NCI-H2029 treated with DMSO at 0.1 percent for 48 hours (cell line): ENCODE measurements at regions not wholly inside any gene's neighbourhood (a gene's known extent, or its start where the extent isn't known, plus 50 kb on each side); places are given as distances from the start of the nearest gene placed in this dataset.
A peak's percentile ranks its signal among the peaks of the same experiment; 100 is the strongest.

ENCODE experiments used
- DNase-seq: peaks from one replicate; lab custom pipeline; 2025; lab: John Stamatoyannopoulos, UW

- DNase-seq = no peak
These were observed 128.7 kb upstream of the TLE3 start for GRCh38 chr15:70226337-70226980.

GRCh38 chr15:70225416-70225815, 127.7 kb upstream of the TLE3 start:
- no peak for DNase-seq

- DNase-seq = no peak
These were observed 124.9 kb upstream of the TLE3 start for GRCh38 chr15:70222606-70223005.

DNA sequence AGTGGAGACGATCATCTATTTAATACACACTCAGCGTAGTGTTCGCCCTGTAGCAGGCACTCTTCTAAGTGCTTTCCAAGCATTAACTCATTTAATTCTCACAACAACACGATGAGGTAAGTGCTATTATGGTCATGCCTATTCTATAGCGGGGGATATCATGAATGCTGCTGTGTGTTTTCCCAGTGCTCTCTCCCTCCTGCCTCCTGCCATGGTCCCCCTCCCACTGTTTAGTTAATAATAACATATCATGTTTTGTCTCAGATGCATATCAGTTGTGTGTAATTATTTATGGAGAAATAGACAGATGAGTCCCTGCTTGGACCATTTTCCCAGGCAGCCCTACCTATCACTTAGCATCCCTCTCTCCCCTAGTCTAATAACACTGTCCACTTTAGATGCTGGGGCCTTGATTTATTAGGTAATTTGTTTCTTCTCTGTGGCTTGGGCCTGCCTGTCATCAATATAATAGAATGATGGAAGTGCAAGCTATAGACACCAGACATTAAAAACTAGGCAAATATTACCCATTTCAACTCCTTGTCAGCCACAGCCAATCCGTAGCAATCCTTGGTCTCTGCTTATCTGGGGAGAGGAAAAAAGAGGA, 122.9 kb upstream of the TLE3 start:
- DNase-seq = no peak

- no peak for DNase-seq
These were observed 122.2 kb upstream of the TLE3 start for GRCh38 chr15:70219966-70220365.

- no peak for DNase-seq
These were observed 121.7 kb upstream of the TLE3 start for GRCh38 chr15:70219256-70219895.

DNA sequence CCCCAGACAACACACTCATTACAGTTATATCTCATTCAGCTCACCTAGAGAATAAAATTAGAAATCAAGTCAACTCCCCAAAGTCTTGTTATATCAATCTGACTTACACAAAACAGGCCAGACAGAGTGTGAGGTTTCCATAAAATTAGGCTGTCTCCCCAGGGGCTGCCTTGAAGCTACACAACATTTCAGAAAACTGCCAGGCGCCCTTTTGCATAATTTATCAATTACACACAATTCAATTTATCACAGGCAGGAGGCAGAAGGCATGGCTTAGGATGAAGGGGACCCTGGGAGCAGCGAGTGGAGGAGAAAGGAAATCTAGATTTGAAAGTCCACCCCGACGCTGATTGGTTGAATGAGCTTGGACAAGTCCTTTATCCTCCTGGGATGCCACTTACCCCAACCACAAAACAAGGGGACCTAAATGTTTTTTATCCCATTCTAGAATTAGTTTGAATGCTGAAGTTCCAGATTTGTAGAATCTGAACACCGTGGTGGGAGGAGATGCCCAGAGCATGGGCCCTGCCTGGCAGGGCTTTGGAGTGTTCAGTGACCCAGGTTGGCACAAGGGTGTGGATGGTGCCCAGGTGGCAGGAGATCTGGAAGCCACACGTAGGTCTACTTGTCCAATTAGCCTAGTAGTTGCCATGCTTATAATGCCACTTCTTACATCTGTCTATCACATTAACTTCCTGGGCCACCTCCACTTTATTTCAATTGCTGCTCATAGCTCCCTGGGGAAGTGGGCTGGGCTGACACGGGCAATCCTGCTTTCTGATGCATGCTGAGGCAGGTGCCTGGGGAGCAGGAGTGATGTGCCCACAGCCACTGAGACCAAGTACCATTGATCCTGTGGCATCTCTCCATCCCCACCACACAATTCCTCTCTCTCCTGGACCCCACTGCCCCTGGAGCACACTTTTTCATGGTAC, 119.8 kb upstream of the TLE3 start:
- no peak for DNase-seq

DNA sequence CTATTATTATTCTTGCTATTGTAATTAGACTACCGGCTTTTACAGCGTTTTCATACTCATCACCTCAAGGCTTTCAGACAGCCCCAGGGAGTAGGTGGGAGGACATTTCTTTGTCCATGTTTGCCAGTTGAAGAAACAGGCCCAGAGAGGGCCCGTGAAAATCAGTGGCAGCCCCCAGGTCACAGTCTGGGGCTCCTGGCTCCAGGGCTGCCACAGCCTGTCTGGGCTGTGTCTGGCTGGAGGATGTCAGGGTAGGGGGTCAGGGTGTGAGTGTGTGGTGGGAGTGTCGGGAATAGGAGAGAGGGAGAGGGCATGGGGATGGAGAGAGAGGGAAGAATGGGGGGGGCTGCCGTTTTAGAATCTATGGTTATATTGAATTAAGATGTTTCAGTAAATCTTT, 118.2 kb upstream of the TLE3 start:
- DNase-seq = no peak

GRCh38 chr15:70214941-70215635, 117.4 kb upstream of the TLE3 start:
- DNase-seq = no peak

DNA sequence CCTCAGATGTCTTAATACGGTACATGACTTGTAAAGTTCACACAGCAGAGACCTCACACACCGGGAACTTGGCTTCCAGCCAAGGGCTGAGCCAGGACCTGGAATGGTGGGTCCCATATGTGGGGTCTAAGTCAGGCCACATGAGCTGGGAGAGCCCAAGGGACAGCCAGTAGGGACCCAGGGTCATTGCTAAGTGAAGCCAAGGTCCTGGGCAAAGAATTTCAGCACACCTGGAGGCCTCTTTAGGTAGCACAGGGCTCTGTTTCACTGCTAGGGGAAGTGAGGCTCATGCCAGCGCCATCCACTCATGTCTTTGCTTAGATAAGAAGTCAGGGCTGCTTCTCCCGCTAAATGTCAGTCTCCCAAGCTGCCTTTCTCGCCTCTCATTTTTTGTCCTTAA, 116.6 kb upstream of the TLE3 start:
- DNase-seq = no peak

- DNase-seq = no peak
These were observed 116.1 kb upstream of the TLE3 start for GRCh38 chr15:70213794-70214193.

- DNase-seq = no peak
These were observed 115.2 kb upstream of the TLE3 start for GRCh38 chr15:70212963-70213315.

DNA sequence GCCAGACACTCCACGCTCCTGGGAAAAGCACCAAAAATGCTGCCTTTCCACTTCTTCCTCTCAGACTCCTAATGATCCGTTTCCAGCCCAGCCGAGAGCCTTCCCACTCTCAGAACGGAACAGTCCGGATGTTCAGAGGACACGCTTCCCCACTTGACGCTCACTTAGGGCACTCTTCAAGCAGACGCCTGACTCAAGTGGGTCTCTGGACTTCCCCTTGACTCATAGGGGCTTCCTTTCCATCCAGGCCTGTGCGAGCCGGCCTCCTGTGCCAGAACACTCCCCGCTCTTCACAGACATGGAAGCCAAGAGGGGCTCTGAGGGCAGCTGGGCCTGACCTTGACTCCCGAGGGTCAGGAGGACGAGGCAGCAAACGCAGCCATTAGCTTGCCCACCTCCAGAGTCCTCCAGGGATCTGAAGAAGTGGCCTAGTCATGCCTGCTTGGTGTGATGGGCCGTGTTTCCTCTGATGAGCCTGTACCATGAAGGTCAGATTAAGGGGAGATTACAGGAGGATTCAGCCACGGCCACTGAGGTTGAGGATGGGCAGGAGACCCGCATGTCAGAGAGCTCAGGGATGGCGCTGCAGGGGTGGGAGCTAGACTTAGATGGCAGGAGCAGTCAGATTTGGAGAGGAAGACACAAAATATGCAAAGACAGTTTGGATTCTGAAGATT, 114.7 kb upstream of the TLE3 start:
- DNase-seq = peak; percentile 21

DNA sequence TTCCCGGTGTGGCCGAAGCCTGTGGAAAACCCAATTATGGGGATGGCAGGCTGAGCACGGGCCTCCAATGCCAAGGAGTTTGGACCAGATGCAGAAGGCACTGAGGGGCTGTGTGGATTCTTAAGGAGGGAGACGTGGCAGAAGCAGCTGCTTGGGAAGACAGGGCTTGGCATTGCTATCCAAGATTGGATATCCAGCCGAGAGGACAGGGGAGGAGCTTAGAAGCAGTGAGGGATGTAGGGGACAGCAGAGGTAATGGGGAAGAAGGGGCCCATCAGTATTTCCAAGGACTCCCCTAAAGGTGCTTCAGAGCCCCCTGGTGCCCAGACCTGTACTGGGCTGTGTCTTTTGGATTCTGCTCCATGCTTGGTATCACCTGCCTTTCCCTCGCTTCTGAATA, 112.8 kb upstream of the TLE3 start:
- DNase-seq = no peak

- DNase-seq = no peak
These were observed 112.4 kb upstream of the TLE3 start for GRCh38 chr15:70210076-70210475.

GRCh38 chr15:70209499-70209898, 111.8 kb upstream of the TLE3 start:
- DNase-seq = no peak

DNA sequence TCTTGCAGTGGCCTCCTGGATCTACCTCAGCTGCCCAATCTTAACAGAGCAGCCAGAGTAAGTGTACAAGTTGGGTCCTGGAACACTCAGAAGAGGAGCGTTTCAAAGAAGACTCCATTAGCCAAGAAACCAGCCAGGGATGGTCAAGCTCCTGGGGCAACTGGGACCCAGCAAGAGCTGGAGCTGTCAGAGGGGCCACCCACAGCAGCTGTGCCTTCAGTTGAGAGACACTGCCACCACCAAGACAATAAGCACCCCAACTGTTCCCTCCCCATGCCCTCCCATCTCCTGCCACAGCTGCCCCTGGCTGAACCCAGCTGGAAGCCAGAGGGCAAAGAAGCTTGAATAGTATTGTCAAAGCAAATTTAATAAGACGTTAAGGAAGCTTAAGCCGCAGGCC, 110.6 kb upstream of the TLE3 start:
- DNase-seq = no peak

DNA sequence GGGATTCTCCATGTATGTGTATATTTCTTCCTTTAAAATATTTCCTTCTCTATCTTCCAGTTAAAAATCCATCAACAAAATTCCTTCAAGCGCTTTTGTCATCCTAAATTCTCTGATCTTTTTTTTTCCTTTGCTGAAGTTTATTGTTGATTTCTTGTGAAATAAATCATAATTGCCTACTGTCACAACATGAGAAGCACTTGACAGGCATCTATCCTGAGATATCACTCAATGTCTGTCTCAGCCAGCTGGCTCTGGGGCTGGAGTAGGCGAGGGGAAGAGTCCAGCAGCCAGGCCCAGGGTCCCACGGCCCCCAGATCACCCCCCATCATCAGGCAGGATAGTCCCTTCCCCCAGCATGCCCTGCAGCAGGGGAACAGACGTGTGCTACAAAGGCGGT, 109.0 kb upstream of the TLE3 start:
- no peak for DNase-seq

GRCh38 chr15:70204652-70205051, 106.9 kb upstream of the TLE3 start:
- DNase-seq = no peak

DNA sequence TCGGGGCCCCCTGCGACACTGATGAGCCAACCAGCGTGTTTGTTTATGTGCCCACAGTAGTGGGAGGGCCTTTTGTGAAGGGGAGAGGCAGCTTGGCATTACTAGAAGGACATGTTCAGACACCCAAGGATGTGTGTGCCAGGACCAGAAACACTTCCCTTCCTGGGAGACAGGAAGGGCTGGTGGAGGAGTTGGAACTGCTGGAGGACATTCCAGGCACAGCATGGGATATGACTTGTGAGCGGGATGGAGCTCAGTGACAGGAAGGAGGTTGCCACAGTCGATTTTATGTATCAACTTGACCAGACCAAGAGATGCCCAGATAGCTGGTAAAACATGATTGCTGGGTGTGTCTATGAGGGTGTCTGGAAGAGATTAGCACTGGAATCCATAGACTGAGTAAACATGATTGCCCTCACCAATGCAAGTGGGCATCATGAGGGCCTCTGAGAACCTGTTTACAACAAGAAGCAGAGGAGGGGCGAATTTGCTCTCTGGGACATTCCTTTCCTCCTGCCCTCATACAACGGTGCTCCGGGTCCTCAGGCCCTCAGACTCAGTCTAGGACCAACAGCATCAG, 106.4 kb upstream of the TLE3 start:
- no peak for DNase-seq

DNA sequence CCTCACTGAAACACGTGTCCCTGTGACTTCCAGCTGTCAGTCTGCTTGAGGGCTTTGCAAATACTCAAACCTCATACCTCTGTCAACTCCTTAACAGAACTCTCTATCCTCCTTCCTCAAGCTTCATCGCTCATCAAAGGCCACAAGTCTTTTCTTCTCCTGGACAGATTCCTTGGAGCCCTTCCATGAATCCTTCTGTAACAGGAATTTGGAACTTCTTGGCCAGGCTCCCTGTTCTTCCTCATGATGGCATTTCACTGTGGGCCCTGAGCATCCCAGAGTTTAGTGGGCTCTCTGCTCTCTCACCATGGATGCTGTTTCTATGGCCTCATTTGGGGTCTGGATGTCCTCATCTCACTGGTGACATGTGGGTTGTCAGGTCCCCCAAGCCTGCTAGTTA, 105.0 kb upstream of the TLE3 start:
- no peak for DNase-seq
